Neuronal stem cell (in vitro differentiated cells): ENCODE measurements at regions not wholly inside any gene's neighbourhood (a gene's known extent, or its start where the extent isn't known, plus 50 kb on each side); places are given as distances from the start of the nearest gene placed in this dataset.

Experiments
- DNase-seq: peaks from one replicate; pipeline ENCODE4 v3.0.0-alpha.2; 2013; ENCODE audit warnings: low spot score
- H2AFZ ChIP-seq: one replicate; pipeline ENCODE4 v1.6.1; 2013; ENCODE audit warnings: mild to moderate bottlenecking, low read length, inconsistent platforms
- H2AK5ac ChIP-seq: 2 replicates; pipeline ENCODE4 v1.6.1; 2013; ENCODE audit warnings: low read depth, mild to moderate bottlenecking, inconsistent platforms, low read length, moderate library complexity, mixed read lengths
- H2BK120ac ChIP-seq: 2 replicates; pipeline ENCODE4 v1.6.1; 2013; ENCODE audit warnings: low read depth, mild to moderate bottlenecking, inconsistent platforms, low read length, moderate library complexity, mixed read lengths
- H2BK12ac ChIP-seq: one replicate; pipeline ENCODE4 v1.6.1; 2013; ENCODE audit warnings: low read length, inconsistent platforms
- H2BK15ac ChIP-seq: 2 replicates; pipeline ENCODE4 v1.6.1; 2013; ENCODE audit warnings: mild to moderate bottlenecking, low read length, inconsistent platforms, mixed read lengths
- H2BK5ac ChIP-seq: one replicate; pipeline ENCODE4 v1.6.1; 2013; ENCODE audit warnings: inconsistent platforms, mild to moderate bottlenecking, low read length, moderate library complexity
- H3K14ac ChIP-seq: one replicate; pipeline ENCODE4 v1.6.1; 2013; ENCODE audit warnings: low read length, inconsistent platforms
- H3K18ac ChIP-seq: 2 replicates; pipeline ENCODE4 v1.6.1; 2013; ENCODE audit warnings: low read length, inconsistent platforms
- H3K23ac ChIP-seq: 2 replicates; pipeline ENCODE4 v1.6.1; 2013; ENCODE audit warnings: low read depth, mild to moderate bottlenecking, mixed read lengths, low read length, inconsistent platforms; ENCODE audit not compliant: poor library complexity
- H3K27ac ChIP-seq: replicated peaks from 3 replicates; pipeline ENCODE4 v1.5.1; 2013; ENCODE audit warnings: low read length, inconsistent platforms
- H3K27me3 ChIP-seq, 3 experiments: 2 replicates each; pipeline ENCODE4 v1.6.1; 2013; ENCODE audit warnings: low read length in 3 of 3, mild to moderate bottlenecking in 2 of 3, inconsistent platforms in 1 of 3, low read depth in 1 of 3, mixed read lengths in 1 of 3, moderate library complexity in 1 of 3; ENCODE audit not compliant: control insufficient read depth in 3 of 3, insufficient read depth in 3 of 3
- H3K36me3 ChIP-seq, 2 donors: replicated peaks in 1 of 2; 2 replicates each; pipeline ENCODE4 v1.6.1; 2013; ENCODE audit warnings: low read length in 2 of 2; ENCODE audit not compliant: control insufficient read depth in 2 of 2, insufficient read depth in 2 of 2
- H3K4ac ChIP-seq: 2 replicates; pipeline ENCODE4 v1.6.1; 2013; ENCODE audit warnings: inconsistent platforms, mild to moderate bottlenecking, low read length, moderate library complexity
- H3K4me1 ChIP-seq, 2 donors: 1 replicate in 1 of 2; 2 replicates in 1 of 2; pipeline ENCODE4 v1.6.1; 2013; ENCODE audit warnings: low read length in 2 of 2, low read depth in 1 of 2; ENCODE audit not compliant: control insufficient read depth in 2 of 2, insufficient read depth in 1 of 2
- H3K4me2 ChIP-seq: one replicate; pipeline ENCODE4 v1.6.1; 2013; ENCODE audit warnings: mild to moderate bottlenecking, low read length, inconsistent platforms; ENCODE audit not compliant: insufficient read depth, poor library complexity, severe bottlenecking
- H3K4me3 ChIP-seq, 2 donors: 2 replicates each; pipeline ENCODE4 v1.5.1; 2013; ENCODE audit warnings: low read length in 2 of 2, mild to moderate bottlenecking in 2 of 2, inconsistent platforms in 1 of 2, moderate library complexity in 1 of 2
- H3K79me1 ChIP-seq: one replicate; pipeline ENCODE4 v1.6.1; 2013; ENCODE audit warnings: low read depth, mild to moderate bottlenecking, inconsistent platforms, low read length, moderate library complexity
- H3K9ac ChIP-seq: one replicate; pipeline ENCODE4 v1.6.1; 2013; ENCODE audit warnings: mild to moderate bottlenecking, low read depth, low read length, inconsistent platforms; ENCODE audit not compliant: poor library complexity
- H3K9me3 ChIP-seq, 2 donors: replicated peaks in 1 of 2; 2 replicates each; pipeline versions ENCODE3 to v1.6.1; 2013; ENCODE audit warnings: low read length in 2 of 2, mild to moderate bottlenecking in 2 of 2, inconsistent platforms in 1 of 2, low read depth in 1 of 2, mixed read lengths in 1 of 2, moderate library complexity in 1 of 2; ENCODE audit not compliant: control insufficient read depth in 2 of 2, insufficient read depth in 1 of 2
- H4K8ac ChIP-seq: one replicate; pipeline ENCODE4 v1.6.1; 2013; ENCODE audit warnings: low read depth, mild to moderate bottlenecking, inconsistent platforms, low read length, moderate library complexity
- H4K91ac ChIP-seq: one replicate; pipeline ENCODE4 v1.6.1; 2013; ENCODE audit warnings: low read length, low read depth, mild to moderate bottlenecking, inconsistent platforms; ENCODE audit not compliant: poor library complexity
- WGBS, 2 donors: extraction: QIAGEN DNeasy Blood & Tissue Kit; methylation state at CpG; one replicate each; pipeline ENCODE4 v1.1.7; 2013; ENCODE audit warnings: missing lambda C conversion rate in 2 of 2, mixed read lengths in 1 of 2; ENCODE audit not compliant: insufficient read length in 2 of 2, insufficient replicate concordance in 1 of 2; ENCODE audit errors: extremely low coverage in 2 of 2; 5-methylcytosine and 5-hydroxymethylcytosine counted together

DNA sequence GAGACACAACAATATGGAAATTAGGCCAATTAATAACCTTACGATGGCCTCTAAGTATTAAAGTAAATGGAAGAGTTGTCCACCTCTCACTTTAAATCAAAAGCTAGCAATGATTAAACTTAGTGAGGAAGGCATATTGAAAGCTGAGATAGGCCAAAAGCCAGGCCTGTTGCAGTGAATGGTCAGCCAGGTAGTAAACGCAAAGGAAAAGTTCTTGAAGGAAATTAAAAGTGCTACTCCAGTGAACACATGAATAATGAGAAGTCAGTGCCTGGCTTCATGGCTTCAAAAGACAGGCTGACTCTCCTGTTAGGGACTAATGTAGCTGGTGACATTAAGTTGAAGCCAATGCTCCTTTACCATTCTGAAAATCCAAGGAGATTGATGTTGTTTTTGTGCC is 135.3 kb downstream of the NDUFA12 start:
- H3K27me3 ChIP-seq = peaks cover 6 to 47% (median 17%) of the 10 kb centered on the region in 3 experiments
- WGBS, 2 donors = no CpG with 5 or more reads among the region's 2 CpGs
- H3K9ac ChIP-seq = no peak overlapping the region
- no peaks in the 10 kb centered on the region for H3K4me1 ChIP-seq
- no peak overlapping the region for H2BK15ac ChIP-seq
- H2BK12ac ChIP-seq = no peak overlapping the region
- no peak overlapping the region for H4K8ac ChIP-seq
- no peak overlapping the region for H2AFZ ChIP-seq
- H3K9me3 ChIP-seq = no peaks in the 10 kb centered on the region
- H3K23ac ChIP-seq = no peak overlapping the region
- no peak overlapping the region for H2AK5ac ChIP-seq
- no peaks in the 10 kb centered on the region for H3K79me1 ChIP-seq
- no peak overlapping the region for H2BK120ac ChIP-seq
- no peak overlapping the region for H2BK5ac ChIP-seq
- H3K4me2 ChIP-seq = no peak overlapping the region
- no peak overlapping the region for H4K91ac ChIP-seq
- DNase-seq = no peak
- no peak overlapping the region for H3K14ac ChIP-seq
- H3K18ac ChIP-seq = no peak overlapping the region
- no peaks in the 10 kb centered on the region for H3K36me3 ChIP-seq
- no peak overlapping the region for H3K4me3 ChIP-seq
- no peak overlapping the region for H3K27ac ChIP-seq
- H3K4ac ChIP-seq = no peak overlapping the region

- DNase-seq = no peak
- Histone ChIP-seq H2BK120ac (no peak overlapping the region), H3K9ac (no peak overlapping the region), H3K27me3 (peaks cover 0 to 38% (median 8%) of the 10 kb centered on the region in 3 experiments), H4K91ac (no peak overlapping the region), H2AK5ac (no peak overlapping the region), H3K18ac (no peak overlapping the region), H2AFZ (no peak overlapping the region), H2BK5ac (no peak overlapping the region), H3K14ac (no peak overlapping the region), H3K4ac (no peak overlapping the region), H3K9me3 (no peaks in the 10 kb centered on the region), H3K4me1 (no peaks in the 10 kb centered on the region), H2BK15ac (no peak overlapping the region), H3K23ac (no peak overlapping the region), H2BK12ac (no peak overlapping the region), H3K36me3 (no peaks in the 10 kb centered on the region), H3K79me1 (no peaks in the 10 kb centered on the region), H4K8ac (no peak overlapping the region), H3K4me2 (no peak overlapping the region), H3K4me3 (no peak overlapping the region), H3K27ac (no peak overlapping the region)
- WGBS, 2 donors = no CpG with 5 or more reads among the region's 5 CpGs
Measured at GRCh38 chr12:94867066-94867855, 136.2 kb downstream of the NDUFA12 start.

- Histone ChIP-seq H3K18ac (no peak overlapping the region), H3K4me2 (no peak overlapping the region), H2AK5ac (no peak overlapping the region), H2AFZ (no peak overlapping the region), H3K4me1 (no peaks in the 10 kb centered on the region), H4K91ac (no peak overlapping the region), H3K4ac (no peak overlapping the region), H3K79me1 (no peaks in the 10 kb centered on the region), H3K27ac (no peak overlapping the region), H2BK5ac (no peak overlapping the region), H2BK120ac (no peak overlapping the region), H3K9me3 (no peaks in the 10 kb centered on the region), H3K36me3 (no peaks in the 10 kb centered on the region), H4K8ac (no peak overlapping the region), H2BK12ac (no peak overlapping the region), H3K9ac (no peak overlapping the region), H3K14ac (no peak overlapping the region), H3K4me3 (no peak overlapping the region), H2BK15ac (no peak overlapping the region), H3K27me3 (peaks cover 0 to 24% (median 0%) of the 10 kb centered on the region in 3 experiments), H3K23ac (no peak overlapping the region)
- DNase-seq = no peak
- WGBS, 2 donors = no CpG with 5 or more reads among the region's 1 CpG
Measured at GRCh38 chr12:94864987-94865386, 138.5 kb downstream of the NDUFA12 start.

GRCh38 chr12:94863321-94864035 is 140.0 kb downstream of the NDUFA12 start:
- no peak overlapping the region for H3K9ac ChIP-seq
- no CpG with 5 or more reads among the region's 8 CpGs for WGBS, 2 donors
- no peaks in the 10 kb centered on the region for H3K36me3 ChIP-seq
- no peaks in the 10 kb centered on the region for H3K4me1 ChIP-seq
- H2AK5ac ChIP-seq = no peak overlapping the region
- H2BK5ac ChIP-seq = no peak overlapping the region
- H2AFZ ChIP-seq = no peak overlapping the region
- H4K91ac ChIP-seq = no peak overlapping the region
- no peaks in the 10 kb centered on the region for H3K9me3 ChIP-seq
- H3K27me3 ChIP-seq = peaks cover 0 to 23% (median 0%) of the 10 kb centered on the region in 3 experiments
- no peak overlapping the region for H2BK15ac ChIP-seq
- no peak overlapping the region for H4K8ac ChIP-seq
- no peak overlapping the region for H3K4me2 ChIP-seq
- H3K4me3 ChIP-seq = no peak overlapping the region
- no peak overlapping the region for H2BK12ac ChIP-seq
- H3K14ac ChIP-seq = no peak overlapping the region
- no peak overlapping the region for H3K23ac ChIP-seq
- no peak overlapping the region for H3K27ac ChIP-seq
- no peak for DNase-seq
- no peaks in the 10 kb centered on the region for H3K79me1 ChIP-seq
- H3K4ac ChIP-seq = no peak overlapping the region
- H3K18ac ChIP-seq = no peak overlapping the region
- no peak overlapping the region for H2BK120ac ChIP-seq
